HL-60 (cell line): ENCODE measurements at regions not wholly inside any gene's neighbourhood (a gene's known extent, or its start where the extent isn't known, plus 50 kb on each side); places are given as distances from the start of the nearest gene placed in this dataset.

Source experiments
- DNase-seq, 2 experiments: peaks; one replicate each; pipeline ENCODE4 v3.0.0-alpha.2; 2010 to 2020; ENCODE audit warnings: low read depth in 1 of 2, low spot score in 1 of 2
- H3K27ac ChIP-seq: fragments of 250-450 bp; sonication (Bioruptor Pico); replicated peaks from 2 replicates; pipeline ENCODE4 v1.5.1; 2020; ENCODE audit warnings: mild to moderate bottlenecking, moderate library complexity
- H3K27me3 ChIP-seq: fragments of 250-450 bp; sonication (Bioruptor Pico); 2 replicates; pipeline ENCODE4 v1.5.1; 2021; ENCODE audit warnings: mild to moderate bottlenecking, moderate library complexity; ENCODE audit not compliant: insufficient read depth, poor library complexity, severe bottlenecking
- H3K4me3 ChIP-seq: replicated peaks from 2 replicates; pipeline ENCODE4 v1.5.1; 2011; ENCODE audit warnings: mild to moderate bottlenecking, control low read depth, low read length; ENCODE audit not compliant: insufficient read depth
- CTCF ChIP-seq: IDR thresholded peaks from one replicate; pipeline ENCODE4 v1.5.1; 2011; ENCODE audit warnings: low read length, control low read depth, inconsistent platforms; ENCODE audit not compliant: insufficient read depth
- GABPA ChIP-seq: IDR thresholded peaks from 2 replicates; pipeline ENCODE4 v1.6.1; 2012; ENCODE audit warnings: low read depth
- POLR2AphosphoS5 ChIP-seq: IDR thresholded peaks from 2 replicates; pipeline ENCODE4 v1.6.1; 2012; ENCODE audit warnings: low read depth
- REST ChIP-seq: IDR thresholded peaks from 2 replicates; pipeline ENCODE4 v1.6.1; 2012; ENCODE audit warnings: low read depth; ENCODE audit not compliant: insufficient replicate concordance
- SPI1 ChIP-seq: IDR thresholded peaks from 2 replicates; pipeline ENCODE4 v1.6.1; 2012; ENCODE audit warnings: low read depth, mild to moderate bottlenecking, borderline replicate concordance

GRCh38 chr5:175123542-175123941 lies 320.4 kb downstream of the DRD1 start:
- DNase-seq = no peak
- TF ChIP-seq CTCF = no peak
- no peak overlapping the region for H3K27ac ChIP-seq
- no peaks in the 10 kb centered on the region for H3K27me3 ChIP-seq
- H3K4me3 ChIP-seq = no peak overlapping the region

- H3K27ac ChIP-seq = no peak overlapping the region
- H3K27me3 ChIP-seq = no peaks in the 10 kb centered on the region
- TF ChIP-seq REST (no peak), CTCF (no peak), GABPA (no peak)
- no peak for DNase-seq
- H3K4me3 ChIP-seq = no peak overlapping the region
Measured at GRCh38 chr5:175121457-175121856, 322.5 kb downstream of the DRD1 start.

- Histone ChIP-seq H3K4me3 (no peak overlapping the region), H3K27me3 (no peaks in the 10 kb centered on the region), H3K27ac (no peak overlapping the region)
- TF ChIP-seq CTCF (no peak), GABPA (no peak)
- DNase-seq = no peak
Measured at GRCh38 chr5:175120412-175120811, 323.6 kb downstream of the DRD1 start.

DNA sequence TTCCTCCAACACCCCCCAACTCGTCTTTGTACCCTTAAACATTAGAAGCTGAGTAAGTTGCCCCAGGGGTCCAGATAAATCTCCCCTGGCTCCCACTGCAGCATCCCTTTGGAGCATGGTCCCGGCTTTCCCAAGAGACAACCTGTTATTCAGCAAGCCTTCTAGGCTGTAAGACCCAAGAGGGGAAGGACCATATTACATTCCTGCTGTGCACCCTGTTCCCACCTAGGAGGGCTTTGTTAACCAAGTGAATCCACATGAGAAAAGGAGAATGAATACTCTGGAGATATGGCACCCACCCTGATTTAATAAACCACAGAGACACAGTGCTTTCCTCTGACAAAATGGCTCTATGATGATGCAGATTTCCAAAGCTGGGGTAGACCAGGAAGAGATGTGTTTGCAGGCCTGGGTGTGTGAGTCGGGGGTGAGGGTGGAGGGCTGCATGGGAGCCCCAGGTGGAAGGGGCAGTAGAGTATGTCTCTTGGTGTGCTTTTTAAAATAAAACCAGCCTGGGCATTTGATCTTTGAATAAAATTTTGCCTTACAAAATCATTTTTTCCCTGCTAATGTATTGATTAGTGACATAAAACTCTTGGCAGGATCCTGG lies 325.2 kb downstream of the DRD1 start:
- no peak overlapping the region for H3K4me3 ChIP-seq
- TF ChIP-seq CTCF (no peak), POLR2AphosphoS5 (no peak), GABPA (no peak), REST (no peak), SPI1 (no peak)
- no peaks in the 10 kb centered on the region for H3K27me3 ChIP-seq
- DNase-seq = no peak
- H3K27ac ChIP-seq = no peak overlapping the region
